ENCODE measurements at regions not wholly inside any gene's neighbourhood (a gene's known extent, or its start where the extent isn't known, plus 50 kb on each side); places are given as distances from the start of the nearest gene placed in this dataset.

GRCh38 chr6:90938122-90938521 is 351.2 kb upstream of the MAP3K7 start:
- H3K4me3 ChIP-seq, result no peak overlapping the region
- ATAC-seq (no peak), DNase-seq (no peak)
- H3K4me1 ChIP-seq, result peaks cover 0 to 4% (median 0%) of the 10 kb centered on the region in 12 donors
- no peaks in the 10 kb centered on the region for H3K27me3 ChIP-seq
- TF ChIP-seq POLR2A (IDR thresholded peaks at IDR 0.05) (no peak), CTCF (IDR thresholded peaks at IDR 0.05) (no peak)
- no peak overlapping the region for H3K27ac ChIP-seq
- intact Hi-C loops (cut with DNase I), result no loop called here
- no peaks in the 10 kb centered on the region for H3K36me3 ChIP-seq
- H3K9me3 ChIP-seq, result no peaks in the 10 kb centered on the region

- no peak overlapping the region for H3K4me3 ChIP-seq
- peak in 1 of 4 donors; percentile 32 for ATAC-seq
Observed at GRCh38 chr6:90936286-90936685, 349.4 kb upstream of the MAP3K7 start.

DNA sequence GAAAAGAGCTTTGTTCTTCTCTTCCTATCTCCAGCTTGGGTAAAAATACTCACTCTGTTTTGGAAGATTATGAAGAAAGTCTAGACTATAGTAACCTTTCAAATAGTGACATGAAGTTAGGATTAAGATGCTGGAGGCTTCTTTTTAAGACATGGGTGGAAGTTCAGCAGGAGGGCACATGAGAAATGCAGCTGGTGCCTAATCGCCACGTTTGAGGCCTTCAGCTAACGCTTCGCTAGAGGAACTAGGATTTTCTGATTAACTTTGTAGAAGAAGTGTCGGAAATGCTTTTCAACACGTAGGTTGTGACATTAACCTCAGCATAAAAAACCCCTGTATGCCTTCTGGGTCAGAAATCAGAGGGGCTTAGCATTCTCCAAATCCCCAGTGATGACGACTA is 348.1 kb upstream of the MAP3K7 start:
- TF ChIP-seq POLR2A (IDR thresholded peaks at IDR 0.05) (no peak), CTCF (IDR thresholded peaks at IDR 0.05) (no peak)

More at GRCh38 chr6:90936286-90936685, 349.4 kb upstream of the MAP3K7 start:
- peak overlapping the region in 1 of 12 donors; percentile 64 for H3K27ac ChIP-seq
- H3K36me3 ChIP-seq, result no peaks in the 10 kb centered on the region
- 51 to 66% (median 61%) methylated on average over 5 of the region's 5 CpGs for WGBS, 4 donors
- intact Hi-C loops (cut with DNase I), result no loop called here
- H3K4me1 ChIP-seq, result peaks cover 0 to 4% (median 0%) of the 10 kb centered on the region in 12 donors
- H3K27me3 ChIP-seq, result no peaks in the 10 kb centered on the region
- H3K9me3 ChIP-seq, result no peaks in the 10 kb centered on the region
- TF ChIP-seq CTCF (IDR thresholded peaks at IDR 0.05), result no peak
- no peak for TF ChIP-seq POLR2A (IDR thresholded peaks at IDR 0.05)
- DNase-seq, result no peak

DNA sequence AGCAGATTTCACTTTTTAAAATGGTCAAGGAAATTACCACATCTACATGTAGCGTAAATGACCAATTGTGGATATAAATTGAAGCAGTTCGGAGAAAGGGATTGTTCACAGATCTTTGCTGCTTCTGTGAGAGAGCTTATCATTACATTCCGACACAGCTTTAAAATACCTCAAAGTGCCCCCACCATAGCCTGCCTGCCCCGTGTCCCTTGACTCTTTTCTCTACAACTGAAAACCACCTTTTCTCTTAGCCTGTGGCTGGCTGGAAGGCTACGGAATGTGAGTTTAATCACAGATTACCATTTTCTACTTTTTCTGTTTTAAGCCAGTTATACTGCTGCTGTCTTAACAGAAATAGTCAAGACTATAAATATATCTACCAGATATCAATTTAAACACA is 347.2 kb upstream of the MAP3K7 start:
- H3K9me3 ChIP-seq, result no peaks in the 10 kb centered on the region
- no peak for DNase-seq
- H3K4me3 ChIP-seq, result no peak overlapping the region
- H3K27me3 ChIP-seq, result no peaks in the 10 kb centered on the region
- TF ChIP-seq POLR2A (IDR thresholded peaks at IDR 0.05) (no peak), CTCF (IDR thresholded peaks at IDR 0.05) (no peak)
- H3K27ac ChIP-seq, result no peak overlapping the region
- peaks cover 0 to 4% (median 0%) of the 10 kb centered on the region in 12 donors for H3K4me1 ChIP-seq
- H3K36me3 ChIP-seq, result no peaks in the 10 kb centered on the region
- intact Hi-C loops (cut with DNase I), result no loop called here
- no peak for ATAC-seq
- WGBS, 4 donors, result 71 to 80% (median 79%) methylated on average over 5 of the region's 5 CpGs

More for the DNA sequence above, 348.1 kb upstream of the MAP3K7 start:
- ATAC-seq (no peak), DNase-seq (no peak)
- H3K27ac ChIP-seq, result peak overlapping the region in 1 of 12 donors; percentile 64
- H3K36me3 ChIP-seq, result no peaks in the 10 kb centered on the region
- intact Hi-C loops (cut with DNase I), result no loop called here
- H3K9me3 ChIP-seq, result no peaks in the 10 kb centered on the region
- H3K4me3 ChIP-seq, result no peak overlapping the region
- H3K27me3 ChIP-seq, result no peaks in the 10 kb centered on the region
- 43 to 68% (median 59%) methylated on average over 7 of the region's 7 CpGs for WGBS, 4 donors
- peaks cover 0 to 4% (median 0%) of the 10 kb centered on the region in 12 donors for H3K4me1 ChIP-seq
